Mesendoderm (in vitro differentiated cells): ENCODE measurements at regions not wholly inside any gene's neighbourhood (a gene's known extent, or its start where the extent isn't known, plus 50 kb on each side); places are given as distances from the start of the nearest gene placed in this dataset.

Source experiments
- DNase-seq: peaks from one replicate; pipeline ENCODE4 v3.0.0; 2013
- H2AK5ac ChIP-seq: 2 replicates; pipeline ENCODE4 v1.6.1; 2013; ENCODE audit warnings: low read length, inconsistent platforms
- H2BK120ac ChIP-seq: 2 replicates; pipeline ENCODE4 v1.6.1; 2013; ENCODE audit warnings: low read depth, mild to moderate bottlenecking, low read length, moderate library complexity, mixed read lengths
- H2BK15ac ChIP-seq: replicated peaks from 2 replicates; pipeline ENCODE4 v1.6.1; 2013; ENCODE audit warnings: low read depth, mild to moderate bottlenecking, moderate library complexity
- H2BK5ac ChIP-seq: 2 replicates; pipeline ENCODE4 v1.6.1; 2013; ENCODE audit warnings: low read length, inconsistent platforms
- H3K18ac ChIP-seq: 2 replicates; pipeline ENCODE4 v1.6.1; 2013; ENCODE audit warnings: mild to moderate bottlenecking, low read length, mixed read lengths
- H3K23ac ChIP-seq: one replicate; pipeline ENCODE4 v1.6.1; 2013; ENCODE audit warnings: low read length
- H3K27ac ChIP-seq: 2 replicates; pipeline ENCODE4 v1.5.1; 2013; ENCODE audit warnings: low read depth, mild to moderate bottlenecking, inconsistent platforms, low read length, moderate library complexity
- H3K27me3 ChIP-seq: 2 replicates; pipeline ENCODE4 v1.6.1; 2013; ENCODE audit warnings: low read length, control low read depth, mild to moderate bottlenecking, inconsistent platforms; ENCODE audit not compliant: insufficient read depth, poor library complexity
- H3K36me3 ChIP-seq: 2 replicates; pipeline ENCODE4 v1.6.1; 2013; ENCODE audit warnings: low read length, inconsistent platforms; ENCODE audit not compliant: control insufficient read depth, insufficient read depth
- H3K4ac ChIP-seq: one replicate; pipeline ENCODE4 v1.6.1; 2013; ENCODE audit warnings: low read depth, mild to moderate bottlenecking, low read length, moderate library complexity
- H3K4me1 ChIP-seq: 2 replicates; pipeline ENCODE4 v1.6.1; 2013; ENCODE audit warnings: low read depth, low read length, inconsistent platforms; ENCODE audit not compliant: control insufficient read depth
- H3K4me2 ChIP-seq: 2 replicates; pipeline ENCODE4 v1.6.1; 2013; ENCODE audit warnings: low read length
- H3K4me3 ChIP-seq: 2 replicates; pipeline ENCODE4 v1.5.1; 2013; ENCODE audit warnings: mild to moderate bottlenecking, low read length
- H3K56ac ChIP-seq: one replicate; pipeline ENCODE4 v1.6.1; 2013; ENCODE audit warnings: low read length
- H3K79me1 ChIP-seq: 2 replicates; pipeline ENCODE4 v1.6.1; 2013; ENCODE audit warnings: low read length, inconsistent platforms
- H3K79me2 ChIP-seq: 2 replicates; pipeline ENCODE4 v1.6.1; 2013; ENCODE audit warnings: mild to moderate bottlenecking, low read length; ENCODE audit not compliant: control insufficient read depth, insufficient read depth
- H3K9ac ChIP-seq: 2 replicates; pipeline ENCODE4 v1.6.1; 2013; ENCODE audit warnings: low read length, inconsistent platforms
- H4K5ac ChIP-seq: one replicate; pipeline ENCODE4 v1.6.1; 2013; ENCODE audit warnings: low read length
- H4K8ac ChIP-seq: one replicate; pipeline ENCODE4 v1.6.1; 2013; ENCODE audit warnings: low read depth, mild to moderate bottlenecking, control low read depth, low read length, moderate library complexity
- WGBS: extraction: QIAGEN DNeasy Blood & Tissue Kit; methylation state at CpG from one replicate; pipeline ENCODE4 v1.1.7; 2013; ENCODE audit warnings: low lambda C conversion rate, missing lambda C conversion rate; ENCODE audit not compliant: insufficient coverage; ENCODE audit errors: extremely low coverage; 5-methylcytosine and 5-hydroxymethylcytosine counted together

DNA sequence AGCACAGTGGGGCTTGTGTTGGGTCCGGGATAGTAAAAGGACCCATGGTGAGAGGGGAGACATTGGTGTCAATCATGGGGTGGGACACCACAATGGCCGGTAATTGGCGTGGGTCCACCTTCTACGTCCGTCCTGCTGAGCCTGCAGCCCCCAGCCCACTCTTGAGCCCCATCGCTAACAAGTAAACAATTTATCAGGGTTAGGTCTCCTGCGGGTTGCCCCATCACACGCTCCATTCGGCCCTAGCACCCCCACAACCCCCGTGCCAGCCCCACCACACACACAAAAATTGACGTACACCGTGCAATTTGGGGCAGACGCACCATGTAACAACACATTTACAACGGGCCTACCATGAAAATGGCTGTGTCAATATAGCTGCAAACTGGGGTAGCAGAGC, 86.5 kb upstream of the HTATIP2 start:
- H3K27me3 ChIP-seq: no peaks in the 10 kb centered on the region

DNA sequence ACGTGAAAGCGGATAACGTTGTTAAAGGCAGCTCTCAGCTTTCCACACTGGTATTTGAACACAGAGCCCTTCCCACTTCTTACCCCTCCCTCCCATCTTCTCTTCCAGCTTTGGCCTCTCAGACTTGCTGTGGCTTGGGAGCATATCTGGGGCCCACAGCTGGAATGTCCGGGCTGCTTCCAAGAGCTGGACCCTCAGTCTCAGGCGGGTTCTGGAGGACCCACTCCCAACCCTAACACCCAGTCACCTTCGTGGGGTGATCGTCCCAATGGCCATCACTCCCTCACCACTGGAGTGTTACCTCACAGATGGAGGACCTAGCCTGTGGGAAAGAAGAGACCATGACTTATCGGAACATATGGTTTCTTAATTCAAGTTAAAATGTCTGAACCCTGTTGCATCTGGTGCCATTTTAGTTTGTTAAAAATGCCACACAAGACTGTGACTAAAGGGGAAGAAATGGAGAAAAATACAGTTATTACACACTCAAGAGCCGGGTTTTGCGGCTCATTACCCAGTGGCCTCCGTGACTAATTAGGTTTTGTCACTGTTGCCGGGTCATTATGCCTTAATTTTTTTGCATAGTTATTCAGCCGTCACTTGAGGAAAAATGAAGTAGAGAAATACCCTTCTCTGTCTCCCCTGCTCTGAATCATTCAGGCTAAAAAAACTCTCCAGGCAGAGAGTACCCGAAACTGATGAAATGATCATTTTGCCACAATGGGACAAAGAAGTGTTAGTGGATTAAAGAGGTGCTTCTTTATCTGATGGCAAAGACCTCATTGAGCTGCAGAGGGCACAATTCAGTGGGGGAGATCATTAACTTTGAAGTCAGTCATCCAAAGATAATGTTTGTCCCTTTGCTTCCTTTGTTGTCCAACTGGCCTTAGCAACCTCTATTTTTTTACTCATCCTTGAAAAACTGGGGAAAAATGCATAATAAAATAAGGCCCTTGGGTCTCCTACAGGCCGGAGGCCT, 87.2 kb upstream of the HTATIP2 start:
- Histone ChIP-seq H2BK5ac (no peak overlapping the region), H3K27ac (no peak overlapping the region), H3K4me2 (no peak overlapping the region), H4K5ac (no peak overlapping the region), H3K79me2 (no peaks in the 10 kb centered on the region), H3K9ac (no peak overlapping the region), H2BK120ac (no peak overlapping the region), H2BK15ac (no peak overlapping the region), H3K36me3 (no peaks in the 10 kb centered on the region), H3K4me3 (no peak overlapping the region), H3K4me1 (no peaks in the 10 kb centered on the region), H3K27me3 (no peaks in the 10 kb centered on the region), H3K4ac (no peak overlapping the region), H2AK5ac (no peak overlapping the region), H3K23ac (no peak overlapping the region), H3K79me1 (no peaks in the 10 kb centered on the region), H3K56ac (no peak overlapping the region), H3K18ac (no peak overlapping the region), H4K8ac (no peak overlapping the region)
- no CpG with 5 or more reads among the region's 15 CpGs for WGBS
- peak; percentile 24 for DNase-seq

More for the DNA sequence above, 86.5 kb upstream of the HTATIP2 start:
- Histone ChIP-seq H3K23ac (no peak overlapping the region), H3K56ac (no peak overlapping the region), H3K4me2 (no peak overlapping the region), H3K4ac (no peak overlapping the region), H4K8ac (no peak overlapping the region), H3K4me3 (no peak overlapping the region), H3K27ac (no peak overlapping the region), H2BK5ac (no peak overlapping the region), H2BK120ac (no peak overlapping the region), H3K9ac (no peak overlapping the region), H3K79me2 (no peaks in the 10 kb centered on the region), H2BK15ac (no peak overlapping the region), H3K36me3 (no peaks in the 10 kb centered on the region), H3K18ac (no peak overlapping the region), H2AK5ac (no peak overlapping the region), H3K4me1 (no peaks in the 10 kb centered on the region), H4K5ac (no peak overlapping the region), H3K79me1 (no peaks in the 10 kb centered on the region)
- no peak for DNase-seq
- WGBS: no CpG with 5 or more reads among the region's 14 CpGs

DNA sequence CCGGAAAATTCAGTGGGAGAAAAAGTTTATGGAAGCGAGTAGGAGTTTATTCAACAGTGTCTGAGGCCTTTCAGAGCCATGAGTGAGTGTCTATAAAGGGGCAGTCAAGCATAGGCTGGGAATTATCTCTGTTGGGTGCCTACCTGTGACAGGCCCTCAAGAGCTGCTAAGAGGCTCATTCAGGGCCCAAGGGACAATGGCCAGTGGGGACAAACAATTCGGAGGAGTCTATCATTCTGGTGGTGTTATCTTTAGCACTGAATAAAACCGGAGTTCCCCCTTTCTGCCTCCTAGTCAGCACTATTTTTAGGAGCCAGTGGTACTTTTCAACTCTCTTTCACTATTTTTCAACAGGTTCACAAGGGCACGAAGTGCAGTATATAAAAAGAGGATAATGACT, 89.5 kb upstream of the HTATIP2 start:
- H2AK5ac ChIP-seq: no peak overlapping the region
- H3K56ac ChIP-seq: no peak overlapping the region
- no peaks in the 10 kb centered on the region for H3K36me3 ChIP-seq
- WGBS: no CpG with 5 or more reads among the region's 5 CpGs
- no peaks in the 10 kb centered on the region for H3K79me2 ChIP-seq
- H3K79me1 ChIP-seq: no peaks in the 10 kb centered on the region
- H3K4me3 ChIP-seq: no peak overlapping the region
- H4K8ac ChIP-seq: no peak overlapping the region
- no peak overlapping the region for H3K9ac ChIP-seq
- no peaks in the 10 kb centered on the region for H3K27me3 ChIP-seq
- H3K4me1 ChIP-seq: no peaks in the 10 kb centered on the region
- no peak overlapping the region for H2BK120ac ChIP-seq
- H3K18ac ChIP-seq: no peak overlapping the region
- H2BK15ac ChIP-seq: no peak overlapping the region
- H3K27ac ChIP-seq: no peak overlapping the region
- DNase-seq: peak; percentile 19
- no peak overlapping the region for H3K4me2 ChIP-seq
- no peak overlapping the region for H3K23ac ChIP-seq
- H4K5ac ChIP-seq: no peak overlapping the region
- H2BK5ac ChIP-seq: no peak overlapping the region
- H3K4ac ChIP-seq: no peak overlapping the region

DNA sequence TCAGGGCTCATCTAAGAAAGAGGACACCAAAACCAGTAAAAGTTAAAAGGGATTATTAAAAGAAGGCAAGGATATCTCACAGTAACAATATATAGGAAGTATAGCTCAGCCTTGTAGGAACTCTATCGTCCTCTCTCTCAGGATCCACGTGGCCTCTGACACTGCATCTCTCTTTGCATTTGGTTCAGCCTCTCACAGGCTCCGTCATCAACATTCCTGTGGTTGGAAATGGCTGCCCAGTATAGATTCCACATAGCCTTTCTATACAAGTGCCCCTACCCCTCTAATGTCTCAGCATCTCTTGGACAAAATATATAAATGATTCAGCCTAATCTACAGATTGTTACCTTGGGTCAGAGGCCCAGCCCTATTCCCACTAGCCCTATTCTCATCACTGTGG, 101.3 kb upstream of the DBX1 start:
- no peak overlapping the region for H2BK5ac ChIP-seq
- no peak overlapping the region for H3K9ac ChIP-seq
- no peak overlapping the region for H3K23ac ChIP-seq
- H3K36me3 ChIP-seq: no peaks in the 10 kb centered on the region
- no peaks in the 10 kb centered on the region for H3K79me2 ChIP-seq
- H3K4ac ChIP-seq: no peak overlapping the region
- no peak overlapping the region for H3K18ac ChIP-seq
- no CpG with 5 or more reads among the region's 3 CpGs for WGBS
- no peak overlapping the region for H3K27ac ChIP-seq
- no peak for DNase-seq
- no peak overlapping the region for H2BK120ac ChIP-seq
- H3K4me3 ChIP-seq: no peak overlapping the region
- no peak overlapping the region for H3K56ac ChIP-seq
- H2BK15ac ChIP-seq: no peak overlapping the region
- H3K4me2 ChIP-seq: no peak overlapping the region
- no peaks in the 10 kb centered on the region for H3K4me1 ChIP-seq
- no peak overlapping the region for H2AK5ac ChIP-seq
- H3K27me3 ChIP-seq: no peaks in the 10 kb centered on the region
- H4K8ac ChIP-seq: no peak overlapping the region
- H4K5ac ChIP-seq: no peak overlapping the region
- H3K79me1 ChIP-seq: no peaks in the 10 kb centered on the region

DNA sequence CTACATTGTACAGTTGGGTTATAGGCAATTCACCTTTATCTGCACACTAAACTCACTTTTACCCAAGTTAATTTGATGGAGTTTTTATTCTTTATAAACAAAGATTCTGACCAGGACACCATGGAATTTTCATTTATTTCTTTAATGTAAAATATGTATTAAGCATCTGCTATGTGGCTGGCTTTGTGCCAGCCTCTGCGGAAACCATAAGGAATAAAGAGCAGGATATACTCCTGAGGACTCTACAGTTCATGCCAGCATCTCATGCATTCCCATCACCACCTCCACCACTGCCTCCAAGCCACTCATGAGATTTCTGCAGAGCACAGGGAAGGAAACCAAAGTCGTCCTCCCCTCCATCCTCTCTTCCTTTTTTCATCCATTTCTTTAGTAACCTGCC, 100.0 kb upstream of the DBX1 start:
- H3K9ac ChIP-seq: no peak overlapping the region
- no peaks in the 10 kb centered on the region for H3K79me2 ChIP-seq
- H3K23ac ChIP-seq: no peak overlapping the region
- WGBS: no CpG with 5 or more reads among the region's 2 CpGs
- no peak for DNase-seq
- H4K5ac ChIP-seq: no peak overlapping the region
- no peak overlapping the region for H3K56ac ChIP-seq
- H3K36me3 ChIP-seq: no peaks in the 10 kb centered on the region
- no peak overlapping the region for H3K27ac ChIP-seq
- no peak overlapping the region for H3K18ac ChIP-seq
- H4K8ac ChIP-seq: no peak overlapping the region
- no peaks in the 10 kb centered on the region for H3K4me1 ChIP-seq
- no peak overlapping the region for H2BK120ac ChIP-seq
- H2AK5ac ChIP-seq: no peak overlapping the region
- no peaks in the 10 kb centered on the region for H3K79me1 ChIP-seq
- no peak overlapping the region for H3K4me2 ChIP-seq
- no peaks in the 10 kb centered on the region for H3K27me3 ChIP-seq
- H3K4me3 ChIP-seq: no peak overlapping the region
- no peak overlapping the region for H2BK15ac ChIP-seq
- H2BK5ac ChIP-seq: no peak overlapping the region
- no peak overlapping the region for H3K4ac ChIP-seq
